ENCODE measurements at regions not wholly inside any gene's neighbourhood (a gene's known extent, or its start where the extent isn't known, plus 50 kb on each side); places are given as distances from the start of the nearest gene placed in this dataset.

DNA sequence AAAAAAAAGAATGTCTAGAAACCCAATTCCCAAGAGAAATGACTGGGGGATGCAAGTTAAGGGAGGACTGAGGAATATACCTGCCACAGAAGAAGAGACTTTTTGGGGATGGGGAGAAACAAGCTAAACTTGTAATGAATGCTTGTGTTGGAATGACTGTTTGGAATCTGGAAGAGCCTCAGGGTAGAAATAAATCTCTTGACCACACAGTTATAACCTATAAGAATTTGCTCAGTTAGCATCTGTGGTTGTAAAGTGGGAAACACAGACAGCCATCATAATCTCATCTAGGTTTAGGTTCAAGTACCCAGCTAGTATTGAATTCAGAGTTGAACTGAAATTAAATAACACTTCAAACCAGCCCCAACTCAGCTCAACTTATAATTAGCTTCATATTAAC, 678.3 kb upstream of the CHD1 start:
- no peaks in the 10 kb centered on the region for H3K4me1 ChIP-seq (ENCODE audit: insufficient read depth, low read length)
- no peak for DNase-seq
- H3K56ac ChIP-seq (ENCODE audit: insufficient read length, low read depth, low read length): no peak overlapping the region
- no peaks in the 10 kb centered on the region for H3K79me1 ChIP-seq (ENCODE audit: insufficient read depth, low read depth, low read length, poor library complexity, severe bottlenecking)
- no peak overlapping the region for H3K4me2 ChIP-seq (ENCODE audit: insufficient read depth, insufficient read length, low read length)
- H2AFZ ChIP-seq (ENCODE audit: low read length): no peak overlapping the region
- H4K5ac ChIP-seq (ENCODE audit: insufficient read length, low read depth, low read length): no peak overlapping the region
- no peak overlapping the region for H3K27ac ChIP-seq (ENCODE audit: insufficient read length, low read depth, low read length)
- no peak overlapping the region for H3K9ac ChIP-seq (ENCODE audit: extremely low read depth, insufficient read length, low read length)
- no peaks in the 10 kb centered on the region for H3K27me3 Mint-ChIP-seq (ENCODE audit: low read depth)
- H3K9me3 Mint-ChIP-seq: no peaks in the 10 kb centered on the region
- H3K27me3 ChIP-seq (ENCODE audit: insufficient read depth, low read length): no peaks in the 10 kb centered on the region
- no peak overlapping the region for H3K4ac ChIP-seq (ENCODE audit: low read depth, low read length)
- H3K4me3 Mint-ChIP-seq: no peak overlapping the region
- TF ChIP-seq, protein P1, sequence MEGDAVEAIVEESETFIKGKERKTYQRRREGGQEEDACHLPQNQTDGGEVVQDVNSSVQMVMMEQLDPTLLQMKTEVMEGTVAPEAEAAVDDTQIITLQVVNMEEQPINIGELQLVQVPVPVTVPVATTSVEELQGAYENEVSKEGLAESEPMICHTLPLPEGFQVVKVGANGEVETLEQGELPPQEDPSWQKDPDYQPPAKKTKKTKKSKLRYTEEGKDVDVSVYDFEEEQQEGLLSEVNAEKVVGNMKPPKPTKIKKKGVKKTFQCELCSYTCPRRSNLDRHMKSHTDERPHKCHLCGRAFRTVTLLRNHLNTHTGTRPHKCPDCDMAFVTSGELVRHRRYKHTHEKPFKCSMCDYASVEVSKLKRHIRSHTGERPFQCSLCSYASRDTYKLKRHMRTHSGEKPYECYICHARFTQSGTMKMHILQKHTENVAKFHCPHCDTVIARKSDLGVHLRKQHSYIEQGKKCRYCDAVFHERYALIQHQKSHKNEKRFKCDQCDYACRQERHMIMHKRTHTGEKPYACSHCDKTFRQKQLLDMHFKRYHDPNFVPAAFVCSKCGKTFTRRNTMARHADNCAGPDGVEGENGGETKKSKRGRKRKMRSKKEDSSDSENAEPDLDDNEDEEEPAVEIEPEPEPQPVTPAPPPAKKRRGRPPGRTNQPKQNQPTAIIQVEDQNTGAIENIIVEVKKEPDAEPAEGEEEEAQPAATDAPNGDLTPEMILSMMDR (conservative IDR thresholded peaks at IDR 0.05): no peak
- H3K18ac ChIP-seq (ENCODE audit: insufficient read length, low read depth, low read length): no peak overlapping the region
- H3K27ac Mint-ChIP-seq: no peak overlapping the region
- no peak overlapping the region for H2BK20ac ChIP-seq (ENCODE audit: low read depth, low read length, poor library complexity, severe bottlenecking)
- H3K23ac ChIP-seq (ENCODE audit: insufficient read length, low read depth, low read length): no peak overlapping the region
- H4K91ac ChIP-seq (ENCODE audit: insufficient read length, low read depth, low read length): no peak overlapping the region
- H2BK15ac ChIP-seq (ENCODE audit: low read depth, low read length): no peak overlapping the region
- no peaks in the 10 kb centered on the region for H3K4me1 Mint-ChIP-seq
- H3K9me3 ChIP-seq (ENCODE audit: control insufficient read depth, low read depth, low read length): no peaks in the 10 kb centered on the region
- H4K8ac ChIP-seq (replicated peaks; ENCODE audit: insufficient read length, low read depth, low read length): no peak overlapping the region
- no peak overlapping the region for H3K14ac ChIP-seq (ENCODE audit: insufficient read depth, low read length)
- H3K23me2 ChIP-seq (ENCODE audit: insufficient read length, low read depth, low read length, poor library complexity, severe bottlenecking): no peaks in the 10 kb centered on the region
- no peak overlapping the region for H2BK5ac ChIP-seq (ENCODE audit: insufficient read length, low read length)
- H3K79me2 ChIP-seq (ENCODE audit: insufficient read depth, low read length): no peaks in the 10 kb centered on the region
- no peak overlapping the region for H3T11ph ChIP-seq (ENCODE audit: low read length)
- no peak overlapping the region for H2BK120ac ChIP-seq (ENCODE audit: low read depth, low read length, poor library complexity, severe bottlenecking)
- H2AK5ac ChIP-seq (ENCODE audit: insufficient read length, low read length): no peak overlapping the region
- no peaks in the 10 kb centered on the region for H4K20me1 ChIP-seq (ENCODE audit: control insufficient read depth, insufficient read depth, insufficient read length)
- no peaks in the 10 kb centered on the region for H3K36me3 Mint-ChIP-seq (ENCODE audit: insufficient read depth in 1 of 3, low read depth in 3 of 3)
- H2BK12ac ChIP-seq (ENCODE audit: insufficient read length, low read depth, low read length): no peak overlapping the region
